GM23338 (cell line): ENCODE measurements at regions not wholly inside any gene's neighbourhood (a gene's known extent, or its start where the extent isn't known, plus 50 kb on each side); places are given as distances from the start of the nearest gene placed in this dataset.

Experiments
- CREB1 ChIP-seq: fragments of 250-450 bp; sonication (Bioruptor Pico); IDR thresholded peaks from 2 replicates; pipeline ENCODE4 v1.5.0; 2020; ENCODE audit warnings: low read depth, mild to moderate bottlenecking, moderate library complexity
- EZH2 ChIP-seq: fragments of 200-600 bp; sonication (generic); IDR thresholded peaks from one replicate; pipeline ENCODE4 v1.8.0; 2017; ENCODE audit warnings: antibody characterized with exemption, mild to moderate bottlenecking, low read depth; ENCODE audit not compliant: unreplicated experiment
- EZH2phosphoT487 ChIP-seq: fragments of 200-600 bp; sonication (generic); IDR thresholded peaks from one replicate; pipeline ENCODE4 v1.8.1; 2018; ENCODE audit warnings: antibody characterized with exemption; ENCODE audit not compliant: unreplicated experiment
- JUNB ChIP-seq: IDR thresholded peaks from one replicate; pipeline ENCODE4 v1.6.1; 2016; ENCODE audit warnings: antibody characterized with exemption; ENCODE audit not compliant: unreplicated experiment
- NANOG ChIP-seq: IDR thresholded peaks from 2 replicates; pipeline ENCODE4 v1.6.1; 2016; ENCODE audit warnings: antibody characterized with exemption, borderline replicate concordance
- POLR2AphosphoS5 ChIP-seq: IDR thresholded peaks from 2 replicates; pipeline ENCODE4 v1.6.1; 2016; ENCODE audit warnings: antibody characterized with exemption, low read depth
- STAT1 ChIP-seq: IDR thresholded peaks from one replicate; pipeline ENCODE4 v1.6.1; 2016; ENCODE audit warnings: antibody characterized with exemption; ENCODE audit not compliant: unreplicated experiment
- TF ChIP-seq, protein P1 (sequence below), 2 experiments: fragments of 200-600 bp in 1 of 2; sonication (generic) in 1 of 2; conservative IDR thresholded peaks; 2 replicates each; pipeline versions ENCODE4 v1.5.1 to v1.6.1; 2016 to 2017; ENCODE audit warnings: antibody characterized with exemption in 2 of 2, low read depth in 2 of 2, mild to moderate bottlenecking in 2 of 2, moderate library complexity in 1 of 2
- TF ChIP-seq, protein P2 (sequence below): IDR thresholded peaks from one replicate; pipeline ENCODE4 v1.6.1; 2018; ENCODE audit warnings: antibody characterized with exemption; ENCODE audit not compliant: unreplicated experiment

DNA sequence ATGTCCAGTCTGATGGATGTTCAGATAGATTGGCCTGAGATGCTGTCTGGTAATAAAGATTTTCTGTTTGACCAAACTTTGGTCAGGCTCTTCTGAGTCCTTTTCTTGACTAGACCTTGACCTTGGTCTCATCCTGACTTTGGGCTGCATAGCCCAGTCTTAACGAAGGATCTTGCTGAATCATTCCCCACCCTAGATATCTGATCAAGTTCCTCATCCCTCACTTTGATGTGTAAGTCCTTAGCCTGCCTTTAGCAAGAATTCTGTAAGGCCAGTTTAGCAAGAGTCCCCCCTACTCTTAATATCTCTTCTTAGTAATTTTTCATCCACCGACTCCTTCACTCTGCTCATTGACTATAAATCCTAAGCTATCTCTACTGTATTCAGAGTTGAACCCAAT is 244.4 kb upstream of the JADE1 start:
- TF ChIP-seq, protein P1, sequence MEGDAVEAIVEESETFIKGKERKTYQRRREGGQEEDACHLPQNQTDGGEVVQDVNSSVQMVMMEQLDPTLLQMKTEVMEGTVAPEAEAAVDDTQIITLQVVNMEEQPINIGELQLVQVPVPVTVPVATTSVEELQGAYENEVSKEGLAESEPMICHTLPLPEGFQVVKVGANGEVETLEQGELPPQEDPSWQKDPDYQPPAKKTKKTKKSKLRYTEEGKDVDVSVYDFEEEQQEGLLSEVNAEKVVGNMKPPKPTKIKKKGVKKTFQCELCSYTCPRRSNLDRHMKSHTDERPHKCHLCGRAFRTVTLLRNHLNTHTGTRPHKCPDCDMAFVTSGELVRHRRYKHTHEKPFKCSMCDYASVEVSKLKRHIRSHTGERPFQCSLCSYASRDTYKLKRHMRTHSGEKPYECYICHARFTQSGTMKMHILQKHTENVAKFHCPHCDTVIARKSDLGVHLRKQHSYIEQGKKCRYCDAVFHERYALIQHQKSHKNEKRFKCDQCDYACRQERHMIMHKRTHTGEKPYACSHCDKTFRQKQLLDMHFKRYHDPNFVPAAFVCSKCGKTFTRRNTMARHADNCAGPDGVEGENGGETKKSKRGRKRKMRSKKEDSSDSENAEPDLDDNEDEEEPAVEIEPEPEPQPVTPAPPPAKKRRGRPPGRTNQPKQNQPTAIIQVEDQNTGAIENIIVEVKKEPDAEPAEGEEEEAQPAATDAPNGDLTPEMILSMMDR (conservative IDR thresholded peaks at IDR 0.05; ENCODE audit: low read depth in 2 of 2): no peak
- TF ChIP-seq, protein P2, sequence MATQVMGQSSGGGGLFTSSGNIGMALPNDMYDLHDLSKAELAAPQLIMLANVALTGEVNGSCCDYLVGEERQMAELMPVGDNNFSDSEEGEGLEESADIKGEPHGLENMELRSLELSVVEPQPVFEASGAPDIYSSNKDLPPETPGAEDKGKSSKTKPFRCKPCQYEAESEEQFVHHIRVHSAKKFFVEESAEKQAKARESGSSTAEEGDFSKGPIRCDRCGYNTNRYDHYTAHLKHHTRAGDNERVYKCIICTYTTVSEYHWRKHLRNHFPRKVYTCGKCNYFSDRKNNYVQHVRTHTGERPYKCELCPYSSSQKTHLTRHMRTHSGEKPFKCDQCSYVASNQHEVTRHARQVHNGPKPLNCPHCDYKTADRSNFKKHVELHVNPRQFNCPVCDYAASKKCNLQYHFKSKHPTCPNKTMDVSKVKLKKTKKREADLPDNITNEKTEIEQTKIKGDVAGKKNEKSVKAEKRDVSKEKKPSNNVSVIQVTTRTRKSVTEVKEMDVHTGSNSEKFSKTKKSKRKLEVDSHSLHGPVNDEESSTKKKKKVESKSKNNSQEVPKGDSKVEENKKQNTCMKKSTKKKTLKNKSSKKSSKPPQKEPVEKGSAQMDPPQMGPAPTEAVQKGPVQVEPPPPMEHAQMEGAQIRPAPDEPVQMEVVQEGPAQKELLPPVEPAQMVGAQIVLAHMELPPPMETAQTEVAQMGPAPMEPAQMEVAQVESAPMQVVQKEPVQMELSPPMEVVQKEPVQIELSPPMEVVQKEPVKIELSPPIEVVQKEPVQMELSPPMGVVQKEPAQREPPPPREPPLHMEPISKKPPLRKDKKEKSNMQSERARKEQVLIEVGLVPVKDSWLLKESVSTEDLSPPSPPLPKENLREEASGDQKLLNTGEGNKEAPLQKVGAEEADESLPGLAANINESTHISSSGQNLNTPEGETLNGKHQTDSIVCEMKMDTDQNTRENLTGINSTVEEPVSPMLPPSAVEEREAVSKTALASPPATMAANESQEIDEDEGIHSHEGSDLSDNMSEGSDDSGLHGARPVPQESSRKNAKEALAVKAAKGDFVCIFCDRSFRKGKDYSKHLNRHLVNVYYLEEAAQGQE: no peak
- TF ChIP-seq POLR2AphosphoS5 (no peak), EZH2 (no peak), CREB1 (CRISPR knock-in tag) (no peak), EZH2phosphoT487 (no peak), NANOG (no peak), JUNB (no peak), STAT1 (no peak)
